Endothelial cell of umbilical vein (primary cell): ENCODE measurements at regions not wholly inside any gene's neighbourhood (a gene's known extent, or its start where the extent isn't known, plus 50 kb on each side); places are given as distances from the start of the nearest gene placed in this dataset.
"Not testable (repeated sequence)": the region's sequence is repeated elsewhere in the genome, so short reads cannot be mapped to it uniquely, and the experiment has no call there.

Source experiments
- BruUV-seq: library from RNA; stranded (reverse); fragments of 400-500 nt; replicated peaks from 2 replicates; lab custom pipeline; 2021; lab: Mats Ljungman, UMichigan
- CTCF ChIA-PET: fragments of 300-600, 350-600 bp; sonication (Branson Sonifier 250); formaldehyde crosslinking; loops from one replicate; lab custom pipeline; 2021; ENCODE audit warnings: antibody characterized with exemption, inconsistent platforms; lab: Charles Lee
- POLR2A ChIA-PET: fragments of 300-600, 350-600 bp; sonication (Branson Sonifier 250); formaldehyde crosslinking; loops from one replicate; lab custom pipeline; 2021; ENCODE audit warnings: antibody characterized with exemption, inconsistent platforms; lab: Charles Lee
- DNase-seq: peaks from one replicate; pipeline ENCODE4 v3.0.0-alpha.2; 2011; ENCODE audit warnings: low read depth, low spot score
- FAIRE-seq: peaks from 2 replicates; lab custom pipeline; 2011; peaks lifted over from hg19 to GRCh38; lab: Jason Lieb, UNC
- H2AFZ ChIP-seq: 2 replicates; pipeline ENCODE4 v1.6.0; 2012; ENCODE audit warnings: low read depth, low read length, control low read depth, inconsistent platforms
- H3K27ac ChIP-seq: 2 replicates; pipeline ENCODE4 v1.5.1; 2011; ENCODE audit warnings: low read depth, mild to moderate bottlenecking, control low read depth, low read length, moderate library complexity; ENCODE audit not compliant: insufficient read depth
- H3K27me3 ChIP-seq, 2 experiments: 2 replicates each; pipeline versions ENCODE4 v1.6.0 to v1.6.1; 2011; ENCODE audit warnings: low read length in 2 of 2, mixed read lengths in 1 of 2; ENCODE audit not compliant: control insufficient read depth in 2 of 2, insufficient read depth in 2 of 2
- H3K36me3 ChIP-seq, 2 experiments: 2 replicates in 1 of 2; 3 replicates in 1 of 2; pipeline ENCODE4 v1.5.1; 2011; ENCODE audit warnings: low read length in 2 of 2, mild to moderate bottlenecking in 1 of 2, moderate library complexity in 1 of 2; ENCODE audit not compliant: control insufficient read depth in 2 of 2, insufficient read depth in 2 of 2; ENCODE audit errors: extremely low read depth in 1 of 2
- H3K4me1 ChIP-seq: 3 replicates; pipeline ENCODE4 v1.5.1; 2011; ENCODE audit warnings: mild to moderate bottlenecking, low read length; ENCODE audit not compliant: control insufficient read depth, insufficient read depth; ENCODE audit errors: extremely low read depth
- H3K4me2 ChIP-seq: 2 replicates; pipeline ENCODE4 v1.6.1; 2011; ENCODE audit warnings: low read length, control low read depth, mixed read lengths; ENCODE audit not compliant: insufficient read depth
- H3K4me3 ChIP-seq, 3 experiments: fragments of 200-600 bp in 1 of 3; sonication (generic), shearing (Covaris generic) in 1 of 3; replicated peaks in 1 of 3; 2 replicates each; pipeline ENCODE4 v1.5.1; 2011 to 2016; ENCODE audit warnings: control low read depth in 3 of 3, low read length in 3 of 3, mild to moderate bottlenecking in 2 of 3, inconsistent platforms in 1 of 3, low read depth in 1 of 3, moderate library complexity in 1 of 3; ENCODE audit not compliant: insufficient read depth in 1 of 3
- H3K79me2 ChIP-seq: 2 replicates; pipeline ENCODE4 v1.6.0; 2012; ENCODE audit warnings: low read length, inconsistent platforms; ENCODE audit not compliant: control insufficient read depth, insufficient read depth
- H3K9ac ChIP-seq: replicated peaks from 2 replicates; pipeline ENCODE3; 2011; ENCODE audit warnings: low read length, control low read depth; ENCODE audit not compliant: insufficient read depth; ENCODE audit errors: extremely low read depth
- H3K9me1 ChIP-seq: replicated peaks from 3 replicates; pipeline ENCODE4 v1.6.0; 2011; ENCODE audit warnings: mild to moderate bottlenecking, low read length; ENCODE audit not compliant: control insufficient read depth, insufficient read depth; ENCODE audit errors: extremely low read depth
- H3K9me3 ChIP-seq: replicated peaks from 2 replicates; pipeline ENCODE4 v1.5.1; 2012; ENCODE audit warnings: low read length, inconsistent platforms; ENCODE audit not compliant: control insufficient read depth, insufficient read depth
- H4K20me1 ChIP-seq: replicated peaks from 2 replicates; pipeline ENCODE3; 2011; ENCODE audit warnings: mild to moderate bottlenecking, low read length; ENCODE audit not compliant: control insufficient read depth, insufficient read depth; ENCODE audit errors: extremely low read depth
- EZH2 ChIP-seq: IDR thresholded peaks from 2 replicates; pipeline ENCODE4 v1.6.1; 2012; ENCODE audit warnings: borderline replicate concordance, low read depth, mild to moderate bottlenecking, moderate library complexity, low read length, inconsistent platforms; ENCODE audit not compliant: severe bottlenecking
- FOS ChIP-seq: IDR thresholded peaks from 2 replicates; pipeline ENCODE4 v1.6.1; 2011; ENCODE audit warnings: mild to moderate bottlenecking, low read length, moderate library complexity, borderline replicate concordance; ENCODE audit not compliant: insufficient read depth
- GATA2 ChIP-seq: IDR thresholded peaks from 2 replicates; pipeline ENCODE4 v1.7.0; 2011; ENCODE audit warnings: low read depth, mild to moderate bottlenecking, moderate library complexity, mixed read lengths, low read length; ENCODE audit not compliant: insufficient read length, insufficient read depth
- MAX ChIP-seq: IDR thresholded peaks from 2 replicates; pipeline ENCODE4 v1.6.1; 2011; ENCODE audit not compliant: insufficient read depth, insufficient read length
- POLR2A ChIP-seq: IDR thresholded peaks from 2 replicates; pipeline ENCODE4 v1.6.1; 2012; ENCODE audit warnings: low read depth, mild to moderate bottlenecking, control low read depth, low read length
- POLR2AphosphoS5 ChIP-seq: IDR thresholded peaks from 2 replicates; pipeline ENCODE4 v1.6.1; 2012; ENCODE audit warnings: low read depth, mild to moderate bottlenecking, control low read depth, low read length, moderate library complexity; ENCODE audit not compliant: insufficient read depth
- dilution Hi-C: fragments of 300-500 bp; cut with MboI; formaldehyde crosslinking; loops from one replicate; pipeline ENCODE4 v1.15.0; 2019; ENCODE audit warnings: low sequenced_read_pairs; ENCODE audit not compliant: extremely low pct_ligation_motif_present
- intact Hi-C: fragments of 100-400 bp; cut with micrococcal nuclease; formaldehyde crosslinking; loops from one replicate; pipeline ENCODE4 v1.10.0; 2022
- TF ChIP-seq, protein P1 (sequence below), 2 donors: IDR thresholded peaks; 1 replicate in 1 of 2; 2 replicates in 1 of 2; pipeline ENCODE4 v1.5.1; 2011; ENCODE audit warnings: low read length in 2 of 2, mild to moderate bottlenecking in 2 of 2, moderate library complexity in 2 of 2, control low read depth in 1 of 2, inconsistent platforms in 1 of 2, low read depth in 1 of 2; ENCODE audit not compliant: insufficient read depth in 1 of 2; ENCODE audit errors: extremely low read depth in 1 of 2

DNA sequence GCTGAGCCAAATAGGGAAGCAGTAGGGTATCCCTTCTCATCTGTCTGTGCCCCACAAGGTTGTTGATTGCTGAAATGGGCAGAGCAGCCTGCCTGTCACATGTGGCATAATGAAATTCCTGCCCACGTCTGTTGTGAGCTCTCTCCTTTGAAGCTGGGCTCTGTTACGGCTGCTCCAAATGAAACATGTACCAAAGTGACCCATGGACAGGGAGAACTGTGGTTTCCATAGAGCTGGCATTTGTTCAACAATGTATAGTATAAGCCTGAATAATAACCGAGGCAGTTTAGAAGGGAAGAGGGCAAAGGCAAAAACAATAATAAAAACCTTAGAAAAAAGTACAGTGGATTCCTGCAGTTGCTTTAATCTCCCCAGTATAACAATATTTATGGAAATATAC, 149.7 kb downstream of the LYPLAL1 start:
- TF ChIP-seq EZH2 (no peak), MAX (no peak), FOS (no peak), POLR2AphosphoS5 (no peak), GATA2 (no peak)
- dilution Hi-C loops: no loop called here
- DNase-seq (peak; percentile 34), FAIRE-seq (no peak)
- Histone ChIP-seq H3K79me2 (no peaks in the 10 kb centered on the region), H3K9me3 (no peaks in the 10 kb centered on the region), H3K27ac (peak overlapping the region; percentile 78), H3K4me1 (peaks cover 30% of the 10 kb centered on the region), H3K36me3 (no peaks in the 10 kb centered on the region), H3K9ac (peak overlapping the region; percentile 1), H4K20me1 (no peaks in the 10 kb centered on the region), H2AFZ (peak overlapping the region; percentile 26), H3K9me1 (no peaks in the 10 kb centered on the region), H3K27me3 (no peaks in the 10 kb centered on the region), H3K4me3 (no peak overlapping the region), H3K4me2 (no peak overlapping the region)
- intact Hi-C loops: no loop called here
- ChIA-PET POLR2A (interaction anchor here (0.9 kb wide), 1 partner anchor 44 kb away, joined by 4 read pairs; no protein-coding TSS in a partner anchor), CTCF (interaction anchor here (1.0 to 1.5 kb wide), 4 partner anchors 11 to 244 kb away, joined by 3 to 6 read pairs (median 4); no protein-coding TSS in a partner anchor)
- BruUV-seq: no TSS peak

DNA sequence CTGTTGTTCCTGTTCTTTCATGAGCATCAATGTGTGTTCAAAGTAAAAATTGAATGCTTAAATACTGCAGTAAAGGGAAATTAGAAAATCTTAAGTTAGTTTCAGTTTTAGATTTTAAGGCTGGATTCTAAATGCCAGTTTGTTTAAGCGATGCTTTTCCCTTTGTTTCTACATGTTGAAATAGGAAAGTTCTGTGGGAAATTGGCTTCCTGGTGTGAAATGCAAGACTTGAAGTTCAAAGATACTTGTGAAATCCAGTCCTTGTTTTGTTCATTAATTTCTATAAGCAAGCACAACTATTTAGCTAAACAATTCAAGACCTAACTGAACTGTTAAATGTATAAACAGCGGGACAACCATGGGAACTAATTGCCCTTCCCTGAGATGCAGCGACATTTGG, 149.1 kb downstream of the LYPLAL1 start:
- Histone ChIP-seq H3K36me3 (no peaks in the 10 kb centered on the region), H3K27me3 (no peaks in the 10 kb centered on the region), H4K20me1 (no peaks in the 10 kb centered on the region), H3K9me1 (no peaks in the 10 kb centered on the region), H3K4me1 (peaks cover 30% of the 10 kb centered on the region), H3K27ac (no peak overlapping the region), H3K4me2 (no peak overlapping the region), H3K9ac (no peak overlapping the region), H3K4me3 (no peak overlapping the region), H3K9me3 (no peaks in the 10 kb centered on the region), H3K79me2 (no peaks in the 10 kb centered on the region), H2AFZ (no peak overlapping the region)
- dilution Hi-C loops (no loop called here), intact Hi-C loops (no loop called here)
- no peak for FAIRE-seq
- CTCF ChIA-PET: interaction anchor here (1.3 to 1.5 kb wide), 2 partner anchors 10 to 18 kb away, joined by 4 to 6 read pairs; no protein-coding TSS in a partner anchor
- POLR2A ChIA-PET: no interaction called here
- BruUV-seq: no TSS peak
- TF ChIP-seq EZH2 (no peak), POLR2A (no peak), POLR2AphosphoS5 (no peak), MAX (no peak), FOS (no peak)
- TF ChIP-seq, protein P1, sequence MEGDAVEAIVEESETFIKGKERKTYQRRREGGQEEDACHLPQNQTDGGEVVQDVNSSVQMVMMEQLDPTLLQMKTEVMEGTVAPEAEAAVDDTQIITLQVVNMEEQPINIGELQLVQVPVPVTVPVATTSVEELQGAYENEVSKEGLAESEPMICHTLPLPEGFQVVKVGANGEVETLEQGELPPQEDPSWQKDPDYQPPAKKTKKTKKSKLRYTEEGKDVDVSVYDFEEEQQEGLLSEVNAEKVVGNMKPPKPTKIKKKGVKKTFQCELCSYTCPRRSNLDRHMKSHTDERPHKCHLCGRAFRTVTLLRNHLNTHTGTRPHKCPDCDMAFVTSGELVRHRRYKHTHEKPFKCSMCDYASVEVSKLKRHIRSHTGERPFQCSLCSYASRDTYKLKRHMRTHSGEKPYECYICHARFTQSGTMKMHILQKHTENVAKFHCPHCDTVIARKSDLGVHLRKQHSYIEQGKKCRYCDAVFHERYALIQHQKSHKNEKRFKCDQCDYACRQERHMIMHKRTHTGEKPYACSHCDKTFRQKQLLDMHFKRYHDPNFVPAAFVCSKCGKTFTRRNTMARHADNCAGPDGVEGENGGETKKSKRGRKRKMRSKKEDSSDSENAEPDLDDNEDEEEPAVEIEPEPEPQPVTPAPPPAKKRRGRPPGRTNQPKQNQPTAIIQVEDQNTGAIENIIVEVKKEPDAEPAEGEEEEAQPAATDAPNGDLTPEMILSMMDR (IDR thresholded peaks at IDR 0.05; ENCODE audit: extremely low read depth in 1 of 2, insufficient read depth in 1 of 2, low read depth in 1 of 2, low read length in 2 of 2): no peak
- DNase-seq: peak; percentile 26

- intact Hi-C loops, H3K36me3 ChIP-seq, H3K4me2 ChIP-seq, POLR2A ChIA-PET, CTCF ChIA-PET, H3K9me3 ChIP-seq, H3K4me3 ChIP-seq, dilution Hi-C loops, H3K27ac ChIP-seq, BruUV-seq, H3K27me3 ChIP-seq, H3K79me2 ChIP-seq, DNase-seq, H4K20me1 ChIP-seq, FAIRE-seq, H3K9ac ChIP-seq, H2AFZ ChIP-seq, H3K9me1 ChIP-seq: not testable (repeated sequence)
- peaks cover 27% of the 10 kb centered on the region for H3K4me1 ChIP-seq
Observed at GRCh38 chr1:219320563-219320962, 146.9 kb downstream of the LYPLAL1 start.
